Endothelial cell of umbilical vein (primary cell): ENCODE measurements at regions not wholly inside any gene's neighbourhood (a gene's known extent, or its start where the extent isn't known, plus 50 kb on each side); places are given as distances from the start of the nearest gene placed in this dataset.
"Not testable (repeated sequence)": the region's sequence is repeated elsewhere in the genome, so short reads cannot be mapped to it uniquely, and the experiment has no call there.

Experiments used
- BruUV-seq: library from RNA; stranded (reverse); fragments of 400-500 nt; replicated peaks from 2 replicates; lab custom pipeline; 2021; lab: Mats Ljungman, UMichigan
- CTCF ChIA-PET: fragments of 300-600, 350-600 bp; sonication (Branson Sonifier 250); formaldehyde crosslinking; loops from one replicate; lab custom pipeline; 2021; ENCODE audit warnings: antibody characterized with exemption, inconsistent platforms; lab: Charles Lee
- POLR2A ChIA-PET: fragments of 300-600, 350-600 bp; sonication (Branson Sonifier 250); formaldehyde crosslinking; loops from one replicate; lab custom pipeline; 2021; ENCODE audit warnings: antibody characterized with exemption, inconsistent platforms; lab: Charles Lee
- DNase-seq: peaks from one replicate; pipeline ENCODE4 v3.0.0-alpha.2; 2011; ENCODE audit warnings: low read depth, low spot score
- FAIRE-seq: peaks from 2 replicates; lab custom pipeline; 2011; peaks lifted over from hg19 to GRCh38; lab: Jason Lieb, UNC
- H2AFZ ChIP-seq: 2 replicates; pipeline ENCODE4 v1.6.0; 2012; ENCODE audit warnings: low read depth, low read length, control low read depth, inconsistent platforms
- H3K27ac ChIP-seq: 2 replicates; pipeline ENCODE4 v1.5.1; 2011; ENCODE audit warnings: low read depth, mild to moderate bottlenecking, control low read depth, low read length, moderate library complexity; ENCODE audit not compliant: insufficient read depth
- H3K27me3 ChIP-seq, 2 experiments: 2 replicates each; pipeline versions ENCODE4 v1.6.0 to v1.6.1; 2011; ENCODE audit warnings: low read length in 2 of 2, mixed read lengths in 1 of 2; ENCODE audit not compliant: control insufficient read depth in 2 of 2, insufficient read depth in 2 of 2
- H3K36me3 ChIP-seq, 2 experiments: 2 replicates in 1 of 2; 3 replicates in 1 of 2; pipeline ENCODE4 v1.5.1; 2011; ENCODE audit warnings: low read length in 2 of 2, mild to moderate bottlenecking in 1 of 2, moderate library complexity in 1 of 2; ENCODE audit not compliant: control insufficient read depth in 2 of 2, insufficient read depth in 2 of 2; ENCODE audit errors: extremely low read depth in 1 of 2
- H3K4me1 ChIP-seq: 3 replicates; pipeline ENCODE4 v1.5.1; 2011; ENCODE audit warnings: mild to moderate bottlenecking, low read length; ENCODE audit not compliant: control insufficient read depth, insufficient read depth; ENCODE audit errors: extremely low read depth
- H3K4me2 ChIP-seq: 2 replicates; pipeline ENCODE4 v1.6.1; 2011; ENCODE audit warnings: low read length, control low read depth, mixed read lengths; ENCODE audit not compliant: insufficient read depth
- H3K4me3 ChIP-seq, 3 experiments: fragments of 200-600 bp in 1 of 3; sonication (generic), shearing (Covaris generic) in 1 of 3; replicated peaks in 1 of 3; 2 replicates each; pipeline ENCODE4 v1.5.1; 2011 to 2016; ENCODE audit warnings: control low read depth in 3 of 3, low read length in 3 of 3, mild to moderate bottlenecking in 2 of 3, inconsistent platforms in 1 of 3, low read depth in 1 of 3, moderate library complexity in 1 of 3; ENCODE audit not compliant: insufficient read depth in 1 of 3
- H3K79me2 ChIP-seq: 2 replicates; pipeline ENCODE4 v1.6.0; 2012; ENCODE audit warnings: low read length, inconsistent platforms; ENCODE audit not compliant: control insufficient read depth, insufficient read depth
- H3K9ac ChIP-seq: replicated peaks from 2 replicates; pipeline ENCODE3; 2011; ENCODE audit warnings: low read length, control low read depth; ENCODE audit not compliant: insufficient read depth; ENCODE audit errors: extremely low read depth
- H3K9me1 ChIP-seq: replicated peaks from 3 replicates; pipeline ENCODE4 v1.6.0; 2011; ENCODE audit warnings: mild to moderate bottlenecking, low read length; ENCODE audit not compliant: control insufficient read depth, insufficient read depth; ENCODE audit errors: extremely low read depth
- H3K9me3 ChIP-seq: replicated peaks from 2 replicates; pipeline ENCODE4 v1.5.1; 2012; ENCODE audit warnings: low read length, inconsistent platforms; ENCODE audit not compliant: control insufficient read depth, insufficient read depth
- H4K20me1 ChIP-seq: replicated peaks from 2 replicates; pipeline ENCODE3; 2011; ENCODE audit warnings: mild to moderate bottlenecking, low read length; ENCODE audit not compliant: control insufficient read depth, insufficient read depth; ENCODE audit errors: extremely low read depth
- EZH2 ChIP-seq: IDR thresholded peaks from 2 replicates; pipeline ENCODE4 v1.6.1; 2012; ENCODE audit warnings: borderline replicate concordance, low read depth, mild to moderate bottlenecking, moderate library complexity, low read length, inconsistent platforms; ENCODE audit not compliant: severe bottlenecking
- FOS ChIP-seq: IDR thresholded peaks from 2 replicates; pipeline ENCODE4 v1.6.1; 2011; ENCODE audit warnings: mild to moderate bottlenecking, low read length, moderate library complexity, borderline replicate concordance; ENCODE audit not compliant: insufficient read depth
- GATA2 ChIP-seq: IDR thresholded peaks from 2 replicates; pipeline ENCODE4 v1.7.0; 2011; ENCODE audit warnings: low read depth, mild to moderate bottlenecking, moderate library complexity, mixed read lengths, low read length; ENCODE audit not compliant: insufficient read length, insufficient read depth
- JUN ChIP-seq: IDR thresholded peaks from 2 replicates; pipeline ENCODE4 v1.6.1; 2011; ENCODE audit warnings: borderline replicate concordance, low read depth; ENCODE audit not compliant: insufficient read length, insufficient read depth
- MYC ChIP-seq: IDR thresholded peaks from one replicate; pipeline ENCODE4 v1.6.1; 2011; ENCODE audit warnings: mild to moderate bottlenecking, low read depth, low read length
- POLR2A ChIP-seq: IDR thresholded peaks from 2 replicates; pipeline ENCODE4 v1.6.1; 2012; ENCODE audit warnings: low read depth, mild to moderate bottlenecking, control low read depth, low read length
- POLR2AphosphoS5 ChIP-seq: IDR thresholded peaks from 2 replicates; pipeline ENCODE4 v1.6.1; 2012; ENCODE audit warnings: low read depth, mild to moderate bottlenecking, control low read depth, low read length, moderate library complexity; ENCODE audit not compliant: insufficient read depth
- dilution Hi-C: fragments of 300-500 bp; cut with MboI; formaldehyde crosslinking; loops from one replicate; pipeline ENCODE4 v1.15.0; 2019; ENCODE audit warnings: low sequenced_read_pairs; ENCODE audit not compliant: extremely low pct_ligation_motif_present
- intact Hi-C: fragments of 100-400 bp; cut with micrococcal nuclease; formaldehyde crosslinking; loops from one replicate; pipeline ENCODE4 v1.10.0; 2022
- TF ChIP-seq, protein P1 (sequence below), 2 donors: IDR thresholded peaks; 1 replicate in 1 of 2; 2 replicates in 1 of 2; pipeline ENCODE4 v1.5.1; 2011; ENCODE audit warnings: low read length in 2 of 2, mild to moderate bottlenecking in 2 of 2, moderate library complexity in 2 of 2, control low read depth in 1 of 2, inconsistent platforms in 1 of 2, low read depth in 1 of 2; ENCODE audit not compliant: insufficient read depth in 1 of 2; ENCODE audit errors: extremely low read depth in 1 of 2
- TF ChIP-seq, protein P2 (sequence below): IDR thresholded peaks from 2 replicates; pipeline ENCODE4 v1.6.1; 2011; ENCODE audit not compliant: insufficient read depth, insufficient read length

DNA sequence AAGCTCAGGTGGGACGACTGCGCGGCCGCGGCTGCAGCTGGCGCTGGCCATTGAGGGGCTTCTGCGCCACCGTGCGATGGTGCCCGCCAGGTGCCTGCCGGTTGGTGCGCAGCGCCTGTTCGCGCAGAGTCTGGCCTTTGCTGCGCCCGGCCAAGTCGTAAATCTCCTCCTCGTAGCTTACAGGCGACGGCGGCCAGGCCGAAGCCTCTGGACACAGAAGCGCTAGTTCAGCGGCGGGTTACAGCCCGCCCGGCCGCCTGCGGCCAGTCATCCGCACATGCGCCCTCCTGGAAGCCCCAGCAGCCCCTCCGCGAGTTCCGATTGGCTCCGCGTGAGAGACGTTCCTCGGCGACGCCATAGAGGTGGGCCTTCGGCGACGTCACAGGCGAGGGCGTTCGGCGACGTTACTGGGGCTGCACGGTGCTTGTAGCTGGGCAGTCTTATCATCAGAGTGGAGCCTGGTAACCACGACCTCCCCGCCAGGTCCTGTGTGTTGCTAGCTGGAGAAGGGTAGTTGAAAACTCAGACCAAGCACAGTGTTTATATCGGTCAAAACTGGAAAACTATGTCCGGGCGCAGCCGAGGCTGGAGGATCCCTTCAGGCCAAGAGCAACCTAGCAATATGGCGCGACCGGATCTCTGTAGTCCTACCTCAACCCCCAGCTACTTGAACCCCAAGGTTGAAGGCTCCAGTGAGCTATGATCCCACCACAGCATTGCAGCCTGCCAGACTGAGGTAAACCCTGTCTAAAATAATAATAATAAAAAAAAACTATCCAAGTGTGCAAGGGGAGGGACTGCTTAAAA lies 265.7 kb downstream of the OR4C45 start:
- Histone ChIP-seq H2AFZ (no peak overlapping the region), H3K9me1 (no peaks in the 10 kb centered on the region), H3K4me2 (no peak overlapping the region), H3K27me3 (no peaks in the 10 kb centered on the region), H3K4me3 (peak overlapping the region in 1 of 3 experiments; percentile 4), H3K9me3 (peaks cover 3% of the 10 kb centered on the region), H3K79me2 (no peaks in the 10 kb centered on the region), H3K9ac (no peak overlapping the region), H3K36me3 (no peaks in the 10 kb centered on the region), H3K4me1 (no peaks in the 10 kb centered on the region), H3K27ac (no peak overlapping the region), H4K20me1 (no peaks in the 10 kb centered on the region)
- DNase-seq (no peak), FAIRE-seq (no peak)
- dilution Hi-C loops: no loop called here
- ChIA-PET POLR2A (no interaction called here), CTCF (no interaction called here)
- no TSS peak for BruUV-seq
- intact Hi-C loops: no loop called here
- TF ChIP-seq MYC: no peak
- TF ChIP-seq, protein P1, sequence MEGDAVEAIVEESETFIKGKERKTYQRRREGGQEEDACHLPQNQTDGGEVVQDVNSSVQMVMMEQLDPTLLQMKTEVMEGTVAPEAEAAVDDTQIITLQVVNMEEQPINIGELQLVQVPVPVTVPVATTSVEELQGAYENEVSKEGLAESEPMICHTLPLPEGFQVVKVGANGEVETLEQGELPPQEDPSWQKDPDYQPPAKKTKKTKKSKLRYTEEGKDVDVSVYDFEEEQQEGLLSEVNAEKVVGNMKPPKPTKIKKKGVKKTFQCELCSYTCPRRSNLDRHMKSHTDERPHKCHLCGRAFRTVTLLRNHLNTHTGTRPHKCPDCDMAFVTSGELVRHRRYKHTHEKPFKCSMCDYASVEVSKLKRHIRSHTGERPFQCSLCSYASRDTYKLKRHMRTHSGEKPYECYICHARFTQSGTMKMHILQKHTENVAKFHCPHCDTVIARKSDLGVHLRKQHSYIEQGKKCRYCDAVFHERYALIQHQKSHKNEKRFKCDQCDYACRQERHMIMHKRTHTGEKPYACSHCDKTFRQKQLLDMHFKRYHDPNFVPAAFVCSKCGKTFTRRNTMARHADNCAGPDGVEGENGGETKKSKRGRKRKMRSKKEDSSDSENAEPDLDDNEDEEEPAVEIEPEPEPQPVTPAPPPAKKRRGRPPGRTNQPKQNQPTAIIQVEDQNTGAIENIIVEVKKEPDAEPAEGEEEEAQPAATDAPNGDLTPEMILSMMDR (IDR thresholded peaks at IDR 0.05; ENCODE audit: extremely low read depth in 1 of 2, insufficient read depth in 1 of 2, low read depth in 1 of 2, low read length in 2 of 2): no peak
- TF ChIP-seq FOS: no peak
- no peak for TF ChIP-seq EZH2
- no peak for TF ChIP-seq POLR2AphosphoS5
- TF ChIP-seq POLR2A: no peak
- TF ChIP-seq, protein P2, sequence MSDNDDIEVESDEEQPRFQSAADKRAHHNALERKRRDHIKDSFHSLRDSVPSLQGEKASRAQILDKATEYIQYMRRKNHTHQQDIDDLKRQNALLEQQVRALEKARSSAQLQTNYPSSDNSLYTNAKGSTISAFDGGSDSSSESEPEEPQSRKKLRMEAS: no peak
- TF ChIP-seq JUN: no peak
- TF ChIP-seq GATA2: no peak

DNA sequence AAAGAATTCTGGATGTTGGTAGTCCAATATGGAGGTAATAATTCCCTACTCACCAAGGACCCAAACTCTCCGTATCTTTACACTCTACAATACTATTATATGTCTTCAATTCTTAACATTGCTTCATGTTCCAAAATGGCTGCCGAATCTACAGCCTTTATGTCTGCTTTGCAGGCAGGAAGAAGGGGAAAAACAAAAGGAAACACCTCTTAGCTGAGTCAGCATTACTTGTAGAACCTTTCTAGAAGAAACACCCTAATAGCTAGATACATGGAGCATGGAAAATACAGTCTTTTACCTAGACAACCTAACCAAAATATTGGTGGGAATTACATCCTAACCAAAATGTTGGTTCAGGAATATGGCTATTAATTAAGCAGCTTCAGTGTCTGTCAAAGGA lies 298.0 kb downstream of the OR4C45 start:
- POLR2A ChIA-PET, H3K9me1 ChIP-seq, DNase-seq, H3K4me3 ChIP-seq, H3K27ac ChIP-seq, FAIRE-seq, H3K9ac ChIP-seq, CTCF ChIA-PET, H3K9me3 ChIP-seq, H3K36me3 ChIP-seq, BruUV-seq, H3K4me2 ChIP-seq, H4K20me1 ChIP-seq, H3K4me1 ChIP-seq, H3K27me3 ChIP-seq, H2AFZ ChIP-seq, dilution Hi-C loops, H3K79me2 ChIP-seq, intact Hi-C loops: not testable (repeated sequence)
